Lung (tissue), 11 donors: ENCODE measurements at regions not wholly inside any gene's neighbourhood (a gene's known extent, or its start where the extent isn't known, plus 50 kb on each side); places are given as distances from the start of the nearest gene placed in this dataset.

Experiments
- ATAC-seq: fragments of 200-7000 bp; cut with Tn5 transposase; one replicate; pipeline ENCODE4 v1.9.1; 2020; ENCODE audit warnings: moderate number of reproducible peaks; ENCODE audit not compliant: insufficient read depth, low FRiP score
- DNase-seq, 3 donors: peaks; one replicate each; pipeline ENCODE4 v3.0.0-alpha.2; 2013 to 2017
- H3K27ac ChIP-seq, 2 donors: one replicate each; pipeline ENCODE4 v1.5.1; 2013; ENCODE audit warnings: mild to moderate bottlenecking in 2 of 2, moderate library complexity in 2 of 2, control low read depth in 1 of 2, inconsistent platforms in 1 of 2, low read depth in 1 of 2, low read length in 1 of 2
- H3K27me3 ChIP-seq, 3 donors: one replicate each; pipeline ENCODE4 v1.5.1; 2013; ENCODE audit warnings: low read length in 2 of 3; ENCODE audit not compliant: control insufficient read depth in 3 of 3, insufficient read depth in 3 of 3
- H3K36me3 ChIP-seq, 4 donors: one replicate each; pipeline ENCODE4 v1.5.1; 2013; ENCODE audit warnings: low read length in 4 of 4, mild to moderate bottlenecking in 1 of 4, moderate library complexity in 1 of 4; ENCODE audit not compliant: control insufficient read depth in 4 of 4, insufficient read depth in 4 of 4
- H3K4me1 ChIP-seq, 5 donors: one replicate each; pipeline ENCODE4 v1.5.1; 2013; ENCODE audit warnings: low read length in 5 of 5, mild to moderate bottlenecking in 2 of 5, moderate library complexity in 1 of 5; ENCODE audit not compliant: control insufficient read depth in 5 of 5, insufficient read depth in 5 of 5
- H3K4me3 ChIP-seq: one replicate; pipeline ENCODE4 v1.5.1; 2013; ENCODE audit warnings: mild to moderate bottlenecking, control low read depth, moderate library complexity
- H3K9ac ChIP-seq, 2 donors: one replicate each; pipeline ENCODE4 v1.5.1; 2013; ENCODE audit warnings: low read length in 2 of 2, control low read depth in 1 of 2; ENCODE audit not compliant: insufficient read depth in 1 of 2
- H3K9me3 ChIP-seq, 4 donors: one replicate each; pipeline ENCODE4 v1.5.1; 2013; ENCODE audit warnings: low read length in 3 of 4, mild to moderate bottlenecking in 1 of 4, moderate library complexity in 1 of 4; ENCODE audit not compliant: control insufficient read depth in 4 of 4, insufficient read depth in 3 of 4
- WGBS, 2 donors: extraction: QIAGEN DNeasy Blood & Tissue Kit; methylation state at CpG; one replicate each; pipeline ENCODE4 v1.1.7; 2013; 5-methylcytosine and 5-hydroxymethylcytosine counted together
- TF ChIP-seq, protein P1 (sequence below): IDR thresholded peaks from 2 replicates; pipeline ENCODE4 v1.5.1; 2012; ENCODE audit warnings: mild to moderate bottlenecking; ENCODE audit errors: control extremely low read depth, extremely low read depth
- donor health status: control.
- donor health status: control.
- donor health status: Bipolar disorder and iron deficiency.
- donor health status: healthy.
- donor health status: DM: yes; HTN: yes; CAD: no.

DNA sequence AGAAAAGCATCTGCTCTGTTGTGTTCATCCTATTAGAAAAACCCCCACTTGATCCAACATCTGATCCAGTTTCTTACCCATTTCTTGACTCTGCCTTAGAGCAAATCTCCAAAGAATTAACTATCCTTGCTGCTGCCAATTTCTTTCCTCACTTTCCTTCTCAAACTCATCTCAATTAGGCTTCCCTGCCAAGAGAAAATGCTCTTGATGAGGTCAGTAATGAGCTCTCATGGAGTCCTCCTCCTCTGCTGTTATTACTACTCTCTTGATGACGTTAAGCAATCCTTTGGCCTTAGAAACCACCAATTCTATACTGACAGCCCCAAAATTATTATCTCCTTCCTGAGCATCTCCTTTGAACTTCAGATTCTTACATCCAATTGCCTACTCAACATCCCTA lies 162.0 kb upstream of the FAM13C start:
- WGBS, 2 donors = 0 to 16% methylated on average over 1 of the region's 1 CpG
- no peak for ATAC-seq
- no peak overlapping the region for H3K27ac ChIP-seq
- H3K27me3 ChIP-seq = no peaks in the 10 kb centered on the region
- H3K9ac ChIP-seq = no peak overlapping the region
- TF ChIP-seq, protein P1, sequence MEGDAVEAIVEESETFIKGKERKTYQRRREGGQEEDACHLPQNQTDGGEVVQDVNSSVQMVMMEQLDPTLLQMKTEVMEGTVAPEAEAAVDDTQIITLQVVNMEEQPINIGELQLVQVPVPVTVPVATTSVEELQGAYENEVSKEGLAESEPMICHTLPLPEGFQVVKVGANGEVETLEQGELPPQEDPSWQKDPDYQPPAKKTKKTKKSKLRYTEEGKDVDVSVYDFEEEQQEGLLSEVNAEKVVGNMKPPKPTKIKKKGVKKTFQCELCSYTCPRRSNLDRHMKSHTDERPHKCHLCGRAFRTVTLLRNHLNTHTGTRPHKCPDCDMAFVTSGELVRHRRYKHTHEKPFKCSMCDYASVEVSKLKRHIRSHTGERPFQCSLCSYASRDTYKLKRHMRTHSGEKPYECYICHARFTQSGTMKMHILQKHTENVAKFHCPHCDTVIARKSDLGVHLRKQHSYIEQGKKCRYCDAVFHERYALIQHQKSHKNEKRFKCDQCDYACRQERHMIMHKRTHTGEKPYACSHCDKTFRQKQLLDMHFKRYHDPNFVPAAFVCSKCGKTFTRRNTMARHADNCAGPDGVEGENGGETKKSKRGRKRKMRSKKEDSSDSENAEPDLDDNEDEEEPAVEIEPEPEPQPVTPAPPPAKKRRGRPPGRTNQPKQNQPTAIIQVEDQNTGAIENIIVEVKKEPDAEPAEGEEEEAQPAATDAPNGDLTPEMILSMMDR = no peak
- peak in 2 of 3 donors; percentile 86 to 95 for DNase-seq
- H3K4me1 ChIP-seq = peaks cover 0 to 9% (median 0%) of the 10 kb centered on the region in 5 donors
- no peak overlapping the region for H3K4me3 ChIP-seq
- no peaks in the 10 kb centered on the region for H3K36me3 ChIP-seq
- H3K9me3 ChIP-seq = no peaks in the 10 kb centered on the region

DNA sequence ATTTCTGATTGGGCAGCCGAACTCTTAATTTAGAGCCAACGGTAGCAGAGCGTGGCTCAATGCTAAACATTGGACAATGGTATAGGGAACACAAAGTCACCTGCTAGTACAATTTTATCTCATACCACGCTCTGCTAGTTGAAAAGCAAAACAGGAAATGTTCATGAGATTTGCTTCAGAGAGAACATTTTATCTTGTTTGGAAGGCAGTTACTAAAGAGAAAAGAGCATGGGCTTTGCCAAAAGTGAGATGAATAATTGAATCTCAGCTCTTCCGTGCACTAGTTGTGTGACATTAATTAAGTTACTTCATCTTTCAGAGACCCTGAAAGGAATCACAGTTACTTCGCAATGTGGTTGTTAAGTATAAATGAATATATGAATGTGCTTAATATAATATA lies 161.5 kb upstream of the FAM13C start:
- DNase-seq = peak in 1 of 3 donors; percentile 52
- no peaks in the 10 kb centered on the region for H3K9me3 ChIP-seq

DNA sequence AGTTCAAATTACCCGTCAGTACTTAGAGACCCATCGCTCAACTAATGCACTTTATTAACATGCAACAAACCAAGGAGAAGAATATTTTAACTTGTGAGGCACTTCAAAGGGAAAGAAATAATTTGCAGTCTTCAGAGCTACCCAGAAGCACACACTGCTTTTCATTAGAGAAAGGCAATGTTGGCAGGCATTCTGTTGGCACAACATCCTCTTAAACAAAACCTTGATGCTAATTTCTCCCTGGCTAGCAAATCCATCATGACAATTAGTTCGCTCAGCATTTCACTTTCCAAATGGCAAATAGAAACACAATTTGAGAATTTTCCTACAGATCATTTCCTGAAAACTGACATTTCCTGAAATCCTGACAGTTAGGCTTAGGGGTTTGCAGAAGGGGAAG lies 155.6 kb upstream of the FAM13C start:
- Histone ChIP-seq H3K9me3 (no peaks in the 10 kb centered on the region), H3K4me1 (peaks cover 0 to 6% (median 0%) of the 10 kb centered on the region in 5 donors), H3K27me3 (no peaks in the 10 kb centered on the region), H3K27ac (no peak overlapping the region), H3K36me3 (no peaks in the 10 kb centered on the region), H3K9ac (no peak overlapping the region), H3K4me3 (no peak overlapping the region)
- no peak for ATAC-seq
- TF ChIP-seq, protein P1 = no peak
- 55% methylated on average over 3 of the region's 3 CpGs for WGBS, 2 donors
- DNase-seq = peak in 2 of 3 donors; percentile 30

More for the DNA sequence above, 161.5 kb upstream of the FAM13C start:
- ATAC-seq = no peak
- 53 to 73% methylated on average over 6 of the region's 6 CpGs for WGBS, 2 donors
- Histone ChIP-seq H3K36me3 (no peaks in the 10 kb centered on the region), H3K4me1 (peaks cover 0 to 9% (median 0%) of the 10 kb centered on the region in 5 donors), H3K4me3 (no peak overlapping the region), H3K27ac (no peak overlapping the region), H3K27me3 (no peaks in the 10 kb centered on the region), H3K9ac (no peak overlapping the region)
- TF ChIP-seq, protein P1 = no peak

DNA sequence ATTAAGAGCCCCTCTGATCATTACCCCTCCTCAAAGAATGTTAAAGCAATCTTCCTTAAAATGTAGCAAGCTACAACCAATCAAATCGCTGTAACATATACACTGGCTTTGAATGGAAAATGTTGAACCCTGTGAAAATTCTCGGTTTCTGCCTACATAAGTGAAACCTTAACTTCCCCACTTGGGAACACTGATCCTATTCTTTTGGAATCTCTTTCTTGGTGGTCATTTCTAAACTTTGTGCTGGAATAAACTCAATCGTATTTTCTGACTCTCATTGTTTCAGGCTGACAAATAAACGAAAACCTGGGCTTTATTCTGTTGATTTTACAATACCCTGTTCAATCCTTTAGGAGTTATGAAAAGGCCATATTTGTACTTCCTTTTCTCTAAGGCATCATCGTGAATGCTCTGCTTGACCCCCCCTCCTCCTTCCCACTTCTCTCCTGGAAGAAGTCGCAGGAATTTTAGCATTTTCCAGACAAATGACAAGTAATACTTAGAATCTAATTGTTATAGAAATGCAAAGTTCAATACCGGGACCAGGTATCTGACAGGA lies 155.1 kb upstream of the FAM13C start:
- ATAC-seq (no peak), DNase-seq (peak in 2 of 3 donors; percentile 20 to 30)
- H3K27ac ChIP-seq = no peak overlapping the region
- TF ChIP-seq, protein P1 = no peak
- H3K4me1 ChIP-seq = peaks cover 0 to 6% (median 0%) of the 10 kb centered on the region in 5 donors
- H3K36me3 ChIP-seq = no peaks in the 10 kb centered on the region
- H3K4me3 ChIP-seq = no peak overlapping the region
- H3K9me3 ChIP-seq = no peaks in the 10 kb centered on the region
- WGBS, 2 donors = 56 to 57% methylated on average over 7 of the region's 7 CpGs
- H3K9ac ChIP-seq = no peak overlapping the region
- no peaks in the 10 kb centered on the region for H3K27me3 ChIP-seq
